ENCODE measurements at regions not wholly inside any gene's neighbourhood (a gene's known extent, or its start where the extent isn't known, plus 50 kb on each side); places are given as distances from the start of the nearest gene placed in this dataset.
"Not testable (repeated sequence)": the region's sequence is repeated elsewhere in the genome, so short reads cannot be mapped to it uniquely, and the experiment has no call there.

DNA sequence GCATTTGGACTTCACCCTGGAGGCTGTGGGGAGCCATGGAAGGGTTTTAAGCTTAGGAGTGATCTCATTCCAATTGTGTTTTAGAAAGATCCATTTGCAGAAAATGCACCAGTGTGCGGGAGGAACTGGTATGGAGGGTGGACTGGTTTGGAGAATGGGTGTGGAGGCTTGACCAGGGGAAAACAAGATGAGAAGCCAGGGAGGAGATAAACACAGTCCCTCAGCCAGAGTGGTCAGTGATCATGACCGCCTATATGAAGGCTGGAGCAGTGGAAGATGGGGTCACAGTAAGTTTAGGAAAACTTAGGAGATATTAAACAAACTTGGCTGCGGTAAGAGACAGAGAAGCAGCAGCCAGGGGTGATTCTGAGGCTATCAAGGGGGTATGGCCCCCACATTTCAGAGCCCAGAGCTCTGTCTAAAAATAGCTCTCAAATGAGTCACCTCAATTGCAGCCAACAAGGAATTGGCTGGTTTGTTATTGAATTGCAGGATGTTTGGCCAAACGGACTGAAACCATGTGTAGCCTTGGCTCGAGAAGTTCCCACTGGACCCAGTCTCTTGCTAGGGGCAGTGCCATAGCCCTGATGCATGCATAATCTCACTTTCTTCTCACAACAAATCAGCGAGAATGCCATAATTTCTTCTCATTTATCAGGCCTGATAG is 159.9 kb upstream of the TOP1 start:
- H3K27me3 ChIP-seq (ENCODE audit: insufficient read depth, low read depth, severe bottlenecking): peaks cover 52% of the 10 kb centered on the region
- TF ChIP-seq, protein P1, sequence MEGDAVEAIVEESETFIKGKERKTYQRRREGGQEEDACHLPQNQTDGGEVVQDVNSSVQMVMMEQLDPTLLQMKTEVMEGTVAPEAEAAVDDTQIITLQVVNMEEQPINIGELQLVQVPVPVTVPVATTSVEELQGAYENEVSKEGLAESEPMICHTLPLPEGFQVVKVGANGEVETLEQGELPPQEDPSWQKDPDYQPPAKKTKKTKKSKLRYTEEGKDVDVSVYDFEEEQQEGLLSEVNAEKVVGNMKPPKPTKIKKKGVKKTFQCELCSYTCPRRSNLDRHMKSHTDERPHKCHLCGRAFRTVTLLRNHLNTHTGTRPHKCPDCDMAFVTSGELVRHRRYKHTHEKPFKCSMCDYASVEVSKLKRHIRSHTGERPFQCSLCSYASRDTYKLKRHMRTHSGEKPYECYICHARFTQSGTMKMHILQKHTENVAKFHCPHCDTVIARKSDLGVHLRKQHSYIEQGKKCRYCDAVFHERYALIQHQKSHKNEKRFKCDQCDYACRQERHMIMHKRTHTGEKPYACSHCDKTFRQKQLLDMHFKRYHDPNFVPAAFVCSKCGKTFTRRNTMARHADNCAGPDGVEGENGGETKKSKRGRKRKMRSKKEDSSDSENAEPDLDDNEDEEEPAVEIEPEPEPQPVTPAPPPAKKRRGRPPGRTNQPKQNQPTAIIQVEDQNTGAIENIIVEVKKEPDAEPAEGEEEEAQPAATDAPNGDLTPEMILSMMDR (IDR thresholded peaks at IDR 0.05; ENCODE audit: low read depth, low read length): no peak
- H3K9me3 ChIP-seq (ENCODE audit: severe bottlenecking): no peaks in the 10 kb centered on the region
- H3K27ac ChIP-seq: no peak overlapping the region
- DNase-seq: no peak
- H3K36me3 ChIP-seq: no peaks in the 10 kb centered on the region
- H3K4me3 ChIP-seq (ENCODE audit: low read depth, low read length): no peak overlapping the region

DNA sequence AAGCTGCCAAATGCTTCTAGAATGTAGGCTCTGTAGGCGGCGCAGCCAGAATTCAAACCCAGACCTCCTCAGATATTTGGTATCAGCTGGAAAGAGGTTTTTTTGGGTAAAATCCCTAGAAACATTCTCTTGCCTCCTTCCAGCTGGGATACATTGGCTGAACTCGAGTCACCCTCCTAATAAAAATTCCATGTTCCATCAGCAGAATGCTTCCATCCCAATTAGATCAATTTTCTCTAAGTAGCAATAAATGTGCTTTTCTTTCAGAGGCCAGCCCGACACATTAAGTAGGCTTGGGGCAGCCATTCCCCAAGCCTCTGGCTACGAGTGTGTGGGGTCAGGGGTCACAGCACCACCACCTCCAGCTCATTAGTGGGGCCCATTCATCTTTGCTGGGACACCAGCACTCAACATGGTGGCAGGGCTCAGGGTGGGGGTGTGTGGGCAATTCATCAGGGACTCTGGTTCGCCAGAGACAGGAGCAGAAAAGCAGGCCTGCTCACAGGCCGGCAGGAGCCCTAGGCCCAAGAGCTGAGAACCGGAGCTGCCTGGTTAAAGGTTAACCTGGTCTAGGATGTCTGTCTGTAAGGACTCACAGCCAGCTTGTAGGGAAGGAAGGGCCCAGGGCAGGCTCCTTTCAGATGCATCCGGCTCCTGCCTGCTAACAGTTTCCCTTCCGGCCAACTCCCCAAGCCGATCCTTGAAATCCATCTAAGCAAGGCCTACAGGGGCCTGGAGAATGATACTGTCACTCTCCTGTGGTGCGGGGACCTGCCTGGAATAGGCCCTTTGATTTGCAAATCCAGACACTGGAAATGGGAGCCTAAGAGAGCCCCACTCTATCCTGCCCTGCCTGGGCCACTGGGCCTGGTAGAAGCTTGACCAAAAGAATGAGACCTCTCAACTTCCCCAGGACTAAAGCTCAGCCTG is 159.1 kb upstream of the TOP1 start:
- TF ChIP-seq, protein P1 (IDR thresholded peaks at IDR 0.05; ENCODE audit: low read depth, low read length): no peak
- Histone ChIP-seq H3K36me3 (no peaks in the 10 kb centered on the region), H3K27ac (no peak overlapping the region), H3K9me3 (ENCODE audit: severe bottlenecking) (no peaks in the 10 kb centered on the region), H3K27me3 (ENCODE audit: insufficient read depth, low read depth, severe bottlenecking) (peaks cover 51% of the 10 kb centered on the region), H3K4me3 (ENCODE audit: low read depth, low read length) (no peak overlapping the region)
- no peak for DNase-seq

DNA sequence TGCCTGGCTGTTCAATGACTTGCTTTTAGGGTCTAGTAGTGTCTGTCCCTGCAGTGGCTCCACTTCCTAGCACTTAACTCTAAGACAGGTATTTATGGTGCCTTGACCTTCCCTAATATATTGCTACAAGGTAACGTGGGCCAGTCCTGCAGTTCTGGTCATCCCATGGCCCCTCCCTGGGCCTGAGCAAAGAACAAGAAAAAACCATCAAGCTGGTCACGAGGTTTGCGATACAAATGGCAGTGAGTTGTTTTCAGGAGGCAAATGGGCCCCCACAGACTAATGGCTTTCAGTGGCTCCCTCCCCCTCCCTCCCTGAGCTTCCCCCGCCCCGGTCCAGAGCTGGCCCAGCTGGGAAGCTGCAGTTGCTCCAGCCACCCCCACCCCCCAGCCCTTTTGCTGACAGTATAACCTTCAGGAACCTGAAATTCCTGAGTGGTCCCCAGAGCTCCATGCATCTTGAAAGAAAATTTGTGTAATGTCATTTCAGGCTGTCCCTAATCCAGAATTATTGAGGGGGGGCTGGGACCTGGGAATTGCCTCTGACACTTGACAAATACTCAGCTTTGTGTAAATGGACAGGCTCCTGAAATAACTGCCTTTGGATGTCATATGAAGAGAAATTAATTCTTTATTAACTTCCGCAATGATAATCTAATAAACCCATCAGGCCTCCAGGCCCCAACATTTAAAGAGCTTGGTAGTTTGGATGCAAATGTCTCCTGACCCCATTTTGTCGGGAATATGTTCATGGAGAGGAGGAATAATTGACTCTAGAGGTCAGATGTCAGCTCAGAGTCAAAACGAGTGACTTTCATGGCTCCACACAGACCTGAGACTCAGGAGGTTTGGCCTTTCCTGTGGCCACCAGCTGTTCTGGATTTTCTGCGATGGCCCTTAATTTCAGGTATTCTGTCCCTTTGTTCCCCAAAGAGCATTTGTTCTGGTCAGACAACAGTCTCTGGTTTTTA is 153.2 kb upstream of the TOP1 start:
- TF ChIP-seq, protein P1 (IDR thresholded peaks at IDR 0.05; ENCODE audit: low read depth, low read length): no peak
- no peak for DNase-seq
- peaks cover 46% of the 10 kb centered on the region for H3K27me3 ChIP-seq (ENCODE audit: insufficient read depth, low read depth, severe bottlenecking)
- H3K27ac ChIP-seq: no peak overlapping the region
- H3K9me3 ChIP-seq (ENCODE audit: severe bottlenecking): no peaks in the 10 kb centered on the region
- no peaks in the 10 kb centered on the region for H3K36me3 ChIP-seq
- H3K4me3 ChIP-seq (ENCODE audit: low read depth, low read length): no peak overlapping the region

DNA sequence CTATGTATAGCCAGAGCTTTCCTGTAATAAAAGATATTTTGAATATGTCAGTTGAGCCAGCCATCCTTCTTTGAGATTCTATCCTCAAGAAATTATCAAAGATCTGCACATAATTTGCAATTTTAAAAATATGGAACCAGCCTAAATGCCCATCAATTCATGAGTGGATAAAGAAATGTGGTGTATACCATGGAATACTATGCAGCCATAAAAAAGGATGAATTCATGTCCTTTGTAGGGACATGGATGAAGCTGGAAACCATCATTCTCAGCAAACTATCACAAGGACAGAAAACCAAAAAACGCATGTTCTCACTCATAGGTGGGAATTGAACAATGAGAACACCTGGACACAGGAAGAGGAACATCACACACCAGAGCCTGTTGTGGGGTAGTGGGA is 150.5 kb upstream of the TOP1 start:
- DNase-seq; H3K9me3 ChIP-seq (ENCODE audit: severe bottlenecking); H3K27ac ChIP-seq; H3K36me3 ChIP-seq; H3K4me3 ChIP-seq (ENCODE audit: low read depth, low read length): not testable (repeated sequence)
- peaks cover 28% of the 10 kb centered on the region for H3K27me3 ChIP-seq (ENCODE audit: insufficient read depth, low read depth, severe bottlenecking)

DNA sequence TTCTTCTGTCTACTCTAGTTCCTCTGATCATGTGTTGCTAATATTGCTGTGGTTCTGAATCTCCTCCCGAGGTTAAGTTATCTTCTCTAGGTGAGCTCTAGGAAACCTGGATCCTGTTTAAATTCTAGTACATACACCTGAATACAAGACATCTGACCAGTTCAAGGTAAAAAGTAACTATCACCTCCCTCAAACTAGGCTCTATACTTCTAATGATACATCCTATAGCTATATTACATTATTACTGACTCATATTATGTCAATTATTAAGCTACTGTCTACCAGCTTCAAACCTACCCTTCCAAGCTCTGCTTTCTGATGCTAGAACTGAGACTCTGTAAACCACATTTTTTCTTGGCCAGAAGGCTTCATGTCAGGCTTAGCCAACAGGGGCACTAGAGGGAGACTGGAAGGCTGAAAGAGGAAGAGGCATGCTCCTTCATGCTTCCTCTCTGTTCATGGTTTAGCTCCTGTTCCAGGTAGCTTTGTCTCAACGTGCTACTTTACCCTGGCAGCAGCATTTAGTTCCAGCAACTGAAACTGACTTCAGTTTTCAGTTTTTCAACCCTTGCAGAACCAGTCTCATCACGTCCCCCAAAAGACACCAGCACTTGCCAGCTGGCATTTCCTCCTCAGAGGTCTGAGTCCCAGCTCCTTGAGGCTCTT is 148.4 kb upstream of the TOP1 start:
- no peak for DNase-seq
- no peak overlapping the region for H3K4me3 ChIP-seq (ENCODE audit: low read depth, low read length)
- no peaks in the 10 kb centered on the region for H3K36me3 ChIP-seq
- no peaks in the 10 kb centered on the region for H3K9me3 ChIP-seq (ENCODE audit: severe bottlenecking)
- H3K27me3 ChIP-seq (ENCODE audit: insufficient read depth, low read depth, severe bottlenecking): peaks cover 35% of the 10 kb centered on the region
- H3K27ac ChIP-seq: no peak overlapping the region
- TF ChIP-seq, protein P1 (IDR thresholded peaks at IDR 0.05; ENCODE audit: low read depth, low read length): no peak

Measured in WERI-Rb-1 (cell line).